GM10266 (cell line): ENCODE measurements at regions not wholly inside any gene's neighbourhood (a gene's known extent, or its start where the extent isn't known, plus 50 kb on each side); places are given as distances from the start of the nearest gene placed in this dataset.

Experiments
- DNase-seq: peaks from one replicate; pipeline ENCODE4 v3.0.0; 2012; ENCODE audit errors: extremely low spot score
- TF ChIP-seq, protein P1 (sequence below): IDR thresholded peaks from 2 replicates; pipeline ENCODE4 v1.5.1; 2012; ENCODE audit warnings: mild to moderate bottlenecking, low read depth; ENCODE audit not compliant: control insufficient read depth, insufficient read depth; ENCODE audit errors: missing control alignments

DNA sequence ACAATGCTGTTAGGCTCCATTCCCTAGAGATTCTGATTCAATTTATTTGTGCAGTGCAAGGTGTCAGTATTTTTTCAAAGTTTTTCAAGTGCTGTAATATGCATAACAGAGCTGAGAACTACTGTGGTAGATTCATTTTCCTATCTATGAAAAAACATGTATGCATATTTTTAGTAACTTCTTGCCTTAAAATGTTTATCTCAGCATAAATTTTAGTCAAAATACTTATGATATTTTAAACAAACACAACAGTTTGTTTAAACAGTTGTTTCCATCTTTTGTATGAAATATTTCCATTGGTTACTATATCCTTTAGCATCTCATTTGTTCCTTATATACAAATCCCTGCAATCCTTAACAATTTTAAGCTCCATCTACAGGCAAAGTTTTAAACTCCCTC, 624.8 kb upstream of the ADGRL3 start:
- no peak for DNase-seq
- TF ChIP-seq, protein P1, sequence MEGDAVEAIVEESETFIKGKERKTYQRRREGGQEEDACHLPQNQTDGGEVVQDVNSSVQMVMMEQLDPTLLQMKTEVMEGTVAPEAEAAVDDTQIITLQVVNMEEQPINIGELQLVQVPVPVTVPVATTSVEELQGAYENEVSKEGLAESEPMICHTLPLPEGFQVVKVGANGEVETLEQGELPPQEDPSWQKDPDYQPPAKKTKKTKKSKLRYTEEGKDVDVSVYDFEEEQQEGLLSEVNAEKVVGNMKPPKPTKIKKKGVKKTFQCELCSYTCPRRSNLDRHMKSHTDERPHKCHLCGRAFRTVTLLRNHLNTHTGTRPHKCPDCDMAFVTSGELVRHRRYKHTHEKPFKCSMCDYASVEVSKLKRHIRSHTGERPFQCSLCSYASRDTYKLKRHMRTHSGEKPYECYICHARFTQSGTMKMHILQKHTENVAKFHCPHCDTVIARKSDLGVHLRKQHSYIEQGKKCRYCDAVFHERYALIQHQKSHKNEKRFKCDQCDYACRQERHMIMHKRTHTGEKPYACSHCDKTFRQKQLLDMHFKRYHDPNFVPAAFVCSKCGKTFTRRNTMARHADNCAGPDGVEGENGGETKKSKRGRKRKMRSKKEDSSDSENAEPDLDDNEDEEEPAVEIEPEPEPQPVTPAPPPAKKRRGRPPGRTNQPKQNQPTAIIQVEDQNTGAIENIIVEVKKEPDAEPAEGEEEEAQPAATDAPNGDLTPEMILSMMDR, result no peak

DNA sequence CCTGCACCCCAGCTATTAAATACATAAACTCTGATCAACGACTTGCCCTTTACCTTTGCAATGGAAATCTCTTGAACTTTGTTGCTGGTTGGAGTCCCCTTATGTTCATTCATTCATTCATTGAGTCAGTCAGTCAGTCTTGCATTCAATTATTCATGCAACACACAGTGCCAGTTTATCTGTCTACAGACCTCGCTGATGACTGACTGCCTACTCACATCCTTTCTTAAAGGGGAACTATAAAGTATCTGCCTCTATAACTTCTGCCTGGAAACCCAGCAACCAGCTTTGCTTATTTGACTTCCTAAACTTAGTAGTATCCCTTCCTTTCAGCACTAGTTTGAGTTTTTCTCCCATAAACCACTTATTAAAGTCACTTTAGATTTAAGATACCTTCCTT, 620.8 kb upstream of the ADGRL3 start:
- TF ChIP-seq, protein P1, result no peak
- no peak for DNase-seq

DNA sequence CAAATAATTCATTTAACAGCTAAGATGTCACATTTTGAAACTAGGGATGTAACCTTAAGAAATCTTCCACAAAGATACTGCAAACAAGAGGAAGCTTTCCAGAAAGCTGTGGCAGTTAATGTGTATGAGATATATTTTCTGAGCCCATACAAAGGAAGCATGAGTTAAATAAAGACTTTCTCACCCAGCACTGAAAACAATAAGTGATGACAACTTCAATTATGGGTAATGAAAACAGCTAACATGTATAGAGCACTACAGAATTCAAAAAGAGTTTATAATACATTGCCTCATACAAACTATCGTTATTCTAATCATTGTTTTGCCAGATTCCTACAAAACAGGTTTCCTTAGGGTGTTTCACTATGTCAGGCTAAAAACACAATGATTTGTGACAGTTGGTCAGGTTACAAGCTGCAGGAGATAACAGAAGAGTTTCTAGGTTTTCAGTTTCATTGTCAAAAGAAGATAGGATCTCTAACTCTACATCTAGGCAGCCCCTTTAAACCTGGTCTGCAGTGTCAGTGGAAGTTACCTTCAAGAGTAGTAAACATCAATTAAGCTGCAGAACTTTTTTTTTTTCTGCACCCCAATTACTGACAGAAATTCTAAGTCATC, 618.1 kb upstream of the ADGRL3 start:
- TF ChIP-seq, protein P1, result no peak
- no peak for DNase-seq

DNA sequence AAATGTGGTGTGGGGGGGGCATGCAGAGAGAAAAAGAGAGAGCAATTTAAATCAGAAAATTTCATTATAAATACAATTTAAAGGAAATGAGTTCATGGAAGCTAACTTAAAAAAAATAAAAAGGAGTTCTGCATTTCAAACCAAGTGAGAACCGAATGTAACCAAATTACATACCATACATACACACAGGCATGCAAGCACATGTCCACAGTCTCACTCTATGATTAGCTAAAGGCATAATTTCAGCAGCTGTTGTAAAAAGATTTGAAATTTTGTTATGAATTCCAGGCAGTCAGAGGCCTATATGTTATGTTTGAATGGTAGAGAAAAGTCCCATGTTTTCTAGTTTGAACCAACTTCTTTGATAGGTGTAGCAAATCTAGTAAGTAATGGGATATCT, 611.6 kb upstream of the ADGRL3 start:
- DNase-seq, result no peak

DNA sequence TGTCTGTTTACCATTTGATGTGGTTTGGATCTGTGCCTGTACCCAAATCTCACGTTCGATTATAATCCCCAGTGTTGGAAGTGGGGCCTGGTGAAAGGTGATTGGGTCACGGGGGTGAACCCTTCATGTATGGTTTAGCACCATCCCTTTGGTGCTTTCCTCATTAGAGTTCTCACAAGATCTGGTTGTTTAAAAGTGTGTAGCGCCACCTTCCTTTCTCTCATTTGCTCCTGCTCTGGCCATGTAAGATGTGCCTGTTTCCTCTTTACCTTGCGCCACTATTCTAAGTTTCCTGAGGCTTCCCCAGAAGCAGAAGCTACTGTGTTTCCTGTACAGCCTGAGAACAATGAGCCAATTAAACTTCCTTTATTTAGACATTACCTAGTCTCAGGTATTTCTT, 610.7 kb upstream of the ADGRL3 start:
- TF ChIP-seq, protein P1, result no peak
- no peak for DNase-seq

More for the DNA sequence above, 611.6 kb upstream of the ADGRL3 start:
- TF ChIP-seq, protein P1, result no peak

DNA sequence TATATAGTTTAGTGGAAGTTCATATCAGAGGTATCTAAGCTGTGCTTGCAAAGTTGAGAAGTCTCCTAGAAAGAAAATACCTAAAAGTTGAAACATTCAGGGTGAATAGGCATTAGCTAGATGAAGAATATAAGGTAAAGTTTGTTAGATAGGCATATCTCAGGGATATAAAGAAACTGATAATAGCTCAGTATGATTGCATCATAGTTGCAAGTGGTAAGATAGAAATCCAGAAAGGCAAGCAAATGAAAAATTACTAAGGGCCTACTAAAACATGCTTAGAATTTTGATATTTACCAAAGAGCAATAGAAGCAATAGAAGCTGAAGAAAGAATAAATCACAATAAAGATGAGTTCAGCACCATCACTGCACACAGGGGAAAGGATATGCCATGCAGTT, 610.0 kb upstream of the ADGRL3 start:
- TF ChIP-seq, protein P1, result no peak
- DNase-seq, result no peak

DNA sequence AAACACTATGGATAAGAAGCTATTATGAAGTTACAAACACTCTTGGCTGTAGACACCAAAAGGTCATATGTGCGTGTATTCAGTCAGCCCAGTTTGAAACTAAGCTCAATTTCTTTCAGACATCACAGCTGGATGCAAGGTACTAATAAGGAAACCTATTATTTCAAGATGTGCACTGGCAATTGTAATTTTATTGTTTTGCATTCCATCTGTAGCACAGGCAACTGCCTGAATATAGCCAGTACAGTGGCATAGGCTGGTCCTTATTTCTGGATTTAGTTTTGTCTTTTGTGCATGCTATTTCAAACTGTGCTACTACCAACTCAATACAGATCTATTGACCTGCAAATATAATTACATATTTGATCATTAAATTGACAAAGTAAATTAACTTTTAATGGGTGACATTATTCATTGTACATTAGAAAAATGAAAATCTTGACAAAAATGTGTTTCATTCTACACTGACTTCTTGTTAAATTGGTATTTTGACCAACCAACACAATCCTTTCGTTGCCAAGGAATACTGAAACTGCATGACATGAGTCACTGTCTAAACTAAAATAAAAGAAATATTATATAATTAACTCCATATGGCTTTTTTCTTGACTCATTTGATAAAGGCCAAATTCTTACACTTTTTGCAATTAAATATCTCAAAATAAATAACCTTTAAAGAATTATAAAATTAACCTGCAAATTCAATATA, 594.3 kb upstream of the ADGRL3 start:
- TF ChIP-seq, protein P1, result no peak
- DNase-seq, result no peak
